K562 (cell line): ENCODE measurements at regions not wholly inside any gene's neighbourhood (a gene's known extent, or its start where the extent isn't known, plus 50 kb on each side); places are given as distances from the start of the nearest gene placed in this dataset.

Experiments
- ATAC-seq: fragments of 200-7000 bp; cut with Tn5 transposase; 3 replicates; pipeline ENCODE4 v1.9.1; 2020; ENCODE audit warnings: moderate library complexity
- BruUV-seq: library from RNA; stranded (reverse); fragments of 400-500 nt; replicated peaks from 2 replicates; lab custom pipeline; 2021; lab: Mats Ljungman, UMichigan
- CTCF ChIA-PET: fragments of 300-600 bp; formaldehyde crosslinking; extraction: SDS; loops from one replicate; lab custom pipeline; 2021; ENCODE audit warnings: low intra/inter-chr PET ratio; lab: Yijun Ruan, JAX
- POLR2A ChIA-PET: fragments of 300-600, 350-650 bp; sonication (Branson Sonifier 250); formaldehyde crosslinking; extraction: SDS; loops from one replicate; lab custom pipeline; 2021; ENCODE audit warnings: antibody characterized with exemption, inconsistent platforms; lab: Yijun Ruan, JAX
- DNase-seq, 4 experiments: peaks; one replicate each; pipeline versions ENCODE4 v3.0.0 to v3.0.0-alpha.2; 2011 to 2018; ENCODE audit warnings: low spot score in 3 of 4, mixed read lengths in 3 of 4; ENCODE audit errors: extremely low read depth in 1 of 4
- FAIRE-seq: peaks from 2 replicates; lab custom pipeline; 2011; peaks lifted over from hg19 to GRCh38; lab: Jason Lieb, UNC
- H2AFZ ChIP-seq: 2 replicates; pipeline ENCODE4 v1.6.0; 2011; ENCODE audit warnings: low read depth, low read length, control low read depth, inconsistent platforms
- H3K27ac ChIP-seq: fragments of 200-600 bp; 3 replicates; pipeline ENCODE4 v1.8.0; 2011; ENCODE audit warnings: low read depth, mild to moderate bottlenecking, control low read depth, inconsistent platforms, low read length, moderate library complexity, mixed read lengths; ENCODE audit errors: extremely low read depth
- H3K27me3 ChIP-seq, 2 experiments: fragments of 300-600 bp in 1 of 2; 2 replicates in 1 of 2; 3 replicates in 1 of 2; pipeline versions ENCODE4 v1.6.0 to v1.8.0; 2011; ENCODE audit warnings: inconsistent platforms in 2 of 2, low read length in 2 of 2, mild to moderate bottlenecking in 1 of 2, mixed read lengths in 1 of 2, moderate library complexity in 1 of 2; ENCODE audit not compliant: control insufficient read depth in 2 of 2, insufficient read depth in 2 of 2
- H3K36me3 ChIP-seq: fragments of 300-600 bp; 3 replicates; pipeline ENCODE4 v1.8.0; 2011; ENCODE audit warnings: mild to moderate bottlenecking, low read length, inconsistent platforms; ENCODE audit not compliant: control insufficient read depth, insufficient read depth
- H3K4me1 ChIP-seq, 2 experiments: fragments of 200-600 bp in 1 of 2; replicated peaks in 1 of 2; 2 replicates in 1 of 2; 3 replicates in 1 of 2; pipeline versions ENCODE4 v1.5.1 to v1.8.0; 2011; ENCODE audit warnings: inconsistent platforms in 2 of 2, low read length in 2 of 2, mild to moderate bottlenecking in 1 of 2, mixed read lengths in 1 of 2, moderate library complexity in 1 of 2; ENCODE audit not compliant: control insufficient read depth in 2 of 2, insufficient read depth in 2 of 2
- H3K4me2 ChIP-seq: 2 replicates; pipeline ENCODE4 v1.6.1; 2011; ENCODE audit warnings: low read length, control low read depth, inconsistent platforms, mixed read lengths; ENCODE audit not compliant: insufficient read depth
- H3K4me3 ChIP-seq: fragments of 200-600 bp; sonication (generic), shearing (Covaris generic); 2 replicates; pipeline ENCODE4 v1.5.1; 2016; ENCODE audit warnings: control low read depth, inconsistent platforms
- H3K79me2 ChIP-seq: fragments of 200-600 bp; 3 replicates; pipeline ENCODE4 v1.8.0; 2011; ENCODE audit warnings: low read length, inconsistent platforms; ENCODE audit not compliant: control insufficient read depth, insufficient read depth
- H3K9ac ChIP-seq, 2 experiments: 2 replicates each; pipeline versions ENCODE4 v1.6.0 to v1.6.1; 2011; ENCODE audit warnings: low read depth in 2 of 2, low read length in 2 of 2, control low read depth in 1 of 2, inconsistent platforms in 1 of 2, mild to moderate bottlenecking in 1 of 2, mixed read lengths in 1 of 2; ENCODE audit not compliant: insufficient read depth in 1 of 2
- H3K9me1 ChIP-seq: one replicate; pipeline ENCODE4 v1.6.0; 2011; ENCODE audit warnings: inconsistent platforms, mild to moderate bottlenecking, low read length, moderate library complexity; ENCODE audit not compliant: control insufficient read depth, insufficient read depth
- H3K9me3 ChIP-seq: replicated peaks from 2 replicates; pipeline ENCODE4 v1.5.1; 2011; ENCODE audit warnings: low read depth, low read length, inconsistent platforms; ENCODE audit not compliant: control insufficient read depth, insufficient read depth
- H4K20me1 ChIP-seq: replicated peaks from 2 replicates; pipeline ENCODE4 v1.6.1; 2011; ENCODE audit warnings: low read length, inconsistent platforms, mixed read lengths; ENCODE audit not compliant: control insufficient read depth, insufficient read depth
- DACH1 ChIP-seq: fragments of 450-650 bp; IDR thresholded peaks from 2 replicates; pipeline ENCODE4 v1.6.1; 2018; ENCODE audit not compliant: partially characterized antibody
- GATAD2B ChIP-seq: fragments of 450-650 bp; IDR thresholded peaks from 2 replicates; pipeline ENCODE4 v1.6.1; 2017; ENCODE audit warnings: mild to moderate bottlenecking, borderline replicate concordance
- HOXB6 ChIP-seq: fragments of 250-450 bp; sonication (Bioruptor Pico); IDR thresholded peaks from 2 replicates; pipeline ENCODE4 v1.5.1; 2022; ENCODE audit warnings: mild to moderate bottlenecking, borderline replicate concordance
- ILF3 ChIP-seq: fragments of 450-650 bp; IDR thresholded peaks from 2 replicates; pipeline ENCODE4 v1.6.1; 2018; ENCODE audit warnings: antibody characterized with exemption, mild to moderate bottlenecking, moderate library complexity, borderline replicate concordance
- KLF1 ChIP-seq: fragments of 450-650 bp; IDR thresholded peaks from 2 replicates; pipeline ENCODE4 v1.6.1; 2016; ENCODE audit warnings: missing genetic modification characterization, missing compliant biosample characterization
- POLR2AphosphoS2 ChIP-seq: IDR thresholded peaks from 2 replicates; pipeline ENCODE4 v1.6.1; 2012; ENCODE audit warnings: low read length, improper control_type of control experiment
- ZBTB43 ChIP-seq: sonication (generic); formaldehyde crosslinking; IDR thresholded peaks from 2 replicates; pipeline ENCODE4 v1.8.0; 2023; ENCODE audit warnings: mild to moderate bottlenecking, missing genetic modification reagents
- ZBTB8A ChIP-seq: fragments of 450-650 bp; IDR thresholded peaks from 2 replicates; pipeline ENCODE4 v1.6.1; 2018; ENCODE audit warnings: mild to moderate bottlenecking, moderate library complexity; ENCODE audit not compliant: partially characterized antibody
- ZBTB9 ChIP-seq: fragments of 450-650 bp; formaldehyde crosslinking; IDR thresholded peaks from 2 replicates; pipeline ENCODE4 v1.4.0; 2020; ENCODE audit warnings: mild to moderate bottlenecking, moderate library complexity
- ZNF12 ChIP-seq: sonication (generic); formaldehyde crosslinking; IDR thresholded peaks from 2 replicates; pipeline ENCODE4 v1.4.0; 2020; ENCODE audit warnings: mild to moderate bottlenecking, missing genetic modification reagents
- ZNF212 ChIP-seq: fragments of 450-650 bp; formaldehyde crosslinking; IDR thresholded peaks from 2 replicates; pipeline ENCODE4 v1.4.0; 2020; ENCODE audit warnings: mild to moderate bottlenecking
- WGBS: fragments of 100-300 bp; shearing (Covaris generic); methylation state at CpG from one replicate; pipeline ENCODE4 v1.1.6; 2016; ENCODE audit warnings: low coverage, mixed read lengths; ENCODE audit not compliant: insufficient coverage; ENCODE audit errors: missing lambda C conversion rate; 5-methylcytosine and 5-hydroxymethylcytosine counted together
- in situ Hi-C: fragments of 300-500 bp; cut with MboI; formaldehyde crosslinking; loops from 4 replicates; pipeline ENCODE4 v1.15.0; 2018; ENCODE audit warnings: inconsistent platforms, mixed read lengths
- intact Hi-C: fragments of 100-400 bp; cut with micrococcal nuclease; formaldehyde crosslinking; loops from 2 replicates; pipeline ENCODE4 v1.14.2; 2022

GRCh38 chr3:148214705-148215104 is 483.0 kb upstream of the AGTR1 start:
- no peak for ATAC-seq
- TF ChIP-seq ZBTB9 (CRISPR knock-in tag) (no peak), ZBTB8A (no peak)
- Histone ChIP-seq H3K27ac (no peak overlapping the region), H3K4me3 (no peak overlapping the region), H3K4me1 (no peaks in the 10 kb centered on the region), H3K4me2 (no peak overlapping the region), H3K36me3 (no peaks in the 10 kb centered on the region), H3K27me3 (no peaks in the 10 kb centered on the region), H3K9me1 (no peaks in the 10 kb centered on the region), H3K79me2 (no peaks in the 10 kb centered on the region), H3K9ac (no peak overlapping the region), H3K9me3 (peaks cover 2% of the 10 kb centered on the region), H2AFZ (no peak overlapping the region), H4K20me1 (no peaks in the 10 kb centered on the region)
- intact Hi-C loops, result no loop called here
- CTCF ChIA-PET, result no interaction called here
- 8% methylated on average over 3 of the region's 3 CpGs for WGBS
- no peak for DNase-seq
- POLR2A ChIA-PET, result no interaction called here
- BruUV-seq, result no TSS peak
- in situ Hi-C loops, result no loop called here
- FAIRE-seq, result no peak

DNA sequence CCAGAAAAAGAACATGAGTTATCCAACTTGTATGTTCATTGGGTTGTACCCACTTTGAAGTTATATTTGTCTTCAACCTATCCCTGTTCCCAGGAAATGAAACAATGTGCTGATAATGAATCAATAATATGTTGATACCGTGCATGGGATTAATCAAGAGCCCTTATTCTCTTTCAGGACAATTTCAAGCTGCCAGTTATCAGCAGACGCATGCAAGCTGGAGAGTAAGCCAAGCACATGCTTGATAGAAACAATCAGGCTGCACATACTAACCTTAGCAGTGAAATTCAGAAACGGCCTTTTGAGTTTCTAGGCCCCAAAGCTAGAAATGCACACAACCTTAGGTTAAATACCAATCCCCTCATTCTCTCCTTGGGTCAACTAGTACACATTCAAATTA is 480.4 kb upstream of the AGTR1 start:
- Histone ChIP-seq H3K36me3 (no peaks in the 10 kb centered on the region), H4K20me1 (no peaks in the 10 kb centered on the region), H3K27ac (no peak overlapping the region), H3K4me1 (no peaks in the 10 kb centered on the region), H3K4me3 (no peak overlapping the region), H3K79me2 (no peaks in the 10 kb centered on the region), H3K9ac (no peak overlapping the region), H3K4me2 (no peak overlapping the region), H3K9me3 (no peaks in the 10 kb centered on the region), H3K9me1 (no peaks in the 10 kb centered on the region), H2AFZ (no peak overlapping the region), H3K27me3 (no peaks in the 10 kb centered on the region)
- ChIA-PET CTCF (no interaction called here), POLR2A (no interaction called here)
- in situ Hi-C loops (no loop called here), intact Hi-C loops (no loop called here)
- ATAC-seq, result no peak
- no peak for DNase-seq
- no peak for FAIRE-seq
- no TSS peak for BruUV-seq
- 0% methylated on average over 3 of the region's 3 CpGs for WGBS
- TF ChIP-seq ZBTB43 (no peak), KLF1 (tag) (no peak), POLR2AphosphoS2 (no peak), ZNF12 (CRISPR knock-in tag) (no peak), HOXB6 (CRISPR knock-in tag) (no peak), ILF3 (no peak), GATAD2B (no peak), DACH1 (no peak), ZNF212 (no peak)
